ENCODE measurements at regions not wholly inside any gene's neighbourhood (a gene's known extent, or its start where the extent isn't known, plus 50 kb on each side); places are given as distances from the start of the nearest gene placed in this dataset.
A peak's percentile ranks its signal among the peaks of the same experiment; 100 is the strongest.

GRCh38 chr20:19930426-19930825, 86.7 kb upstream of the NAA20 start:
- WGBS, 2 donors: 74 to 88% methylated on average over 5 of the region's 5 CpGs
- Histone ChIP-seq H3K27me3 (no peaks in the 10 kb centered on the region), H3K4me1 (peaks cover 15% of the 10 kb centered on the region), H3K4me3 (no peak overlapping the region), H3K27ac (no peak overlapping the region), H3K36me3 (ENCODE audit: low read depth, missing control alignments) (no peaks in the 10 kb centered on the region), H3K9me3 (no peaks in the 10 kb centered on the region)
- intact Hi-C loops (cut with DNase I; ENCODE audit: low total_unique reads): no loop called here
- DNase-seq: no peak
- TF ChIP-seq POLR2A (IDR thresholded peaks at IDR 0.05) (no peak), CTCF (IDR thresholded peaks at IDR 0.05) (no peak)

GRCh38 chr20:19932170-19932667, 84.9 kb upstream of the NAA20 start:
- intact Hi-C loops (cut with DNase I; ENCODE audit: low total_unique reads): no loop called here
- 41 to 50% methylated on average over 9 of the region's 9 CpGs for WGBS, 2 donors
- H3K36me3 ChIP-seq (ENCODE audit: low read depth, missing control alignments): no peaks in the 10 kb centered on the region
- no peaks in the 10 kb centered on the region for H3K27me3 ChIP-seq
- H3K4me3 ChIP-seq: no peak overlapping the region
- no peak for TF ChIP-seq POLR2A (IDR thresholded peaks at IDR 0.05)
- TF ChIP-seq CTCF (IDR thresholded peaks at IDR 0.05): no peak
- peaks cover 10% of the 10 kb centered on the region for H3K4me1 ChIP-seq
- no peak overlapping the region for H3K27ac ChIP-seq
- peak; percentile 38 for DNase-seq
- no peaks in the 10 kb centered on the region for H3K9me3 ChIP-seq

- intact Hi-C loops (cut with DNase I; ENCODE audit: low total_unique reads): no loop called here
- H3K4me3 ChIP-seq: no peak overlapping the region
- peaks cover 6% of the 10 kb centered on the region for H3K4me1 ChIP-seq
- no peaks in the 10 kb centered on the region for H3K9me3 ChIP-seq
- no peak for TF ChIP-seq CTCF (IDR thresholded peaks at IDR 0.05)
- no peak for TF ChIP-seq POLR2A (IDR thresholded peaks at IDR 0.05)
- H3K36me3 ChIP-seq (ENCODE audit: low read depth, missing control alignments): no peaks in the 10 kb centered on the region
- WGBS, 2 donors: 78 to 83% methylated on average over 13 of the region's 13 CpGs
- no peaks in the 10 kb centered on the region for H3K27me3 ChIP-seq
- H3K27ac ChIP-seq: peak overlapping the region in 1 of 2 donors; percentile 51
- DNase-seq: peak; percentile 41
Observed at GRCh38 chr20:19934792-19935491, 82.2 kb upstream of the NAA20 start.

GRCh38 chr20:19935842-19936241, 81.3 kb upstream of the NAA20 start:
- WGBS, 2 donors: 79 to 89% methylated on average over 7 of the region's 7 CpGs
- DNase-seq: no peak
- Histone ChIP-seq H3K27ac (peak overlapping the region in 1 of 2 donors; percentile 21), H3K36me3 (ENCODE audit: low read depth, missing control alignments) (no peaks in the 10 kb centered on the region), H3K27me3 (no peaks in the 10 kb centered on the region), H3K9me3 (no peaks in the 10 kb centered on the region), H3K4me3 (no peak overlapping the region), H3K4me1 (peaks cover 11% of the 10 kb centered on the region)
- TF ChIP-seq CTCF (IDR thresholded peaks at IDR 0.05) (no peak), POLR2A (IDR thresholded peaks at IDR 0.05) (no peak)
- intact Hi-C loops (cut with DNase I; ENCODE audit: low total_unique reads): no loop called here

All from testis (tissue), 2 donors.